ENCODE measurements at regions not wholly inside any gene's neighbourhood (a gene's known extent, or its start where the extent isn't known, plus 50 kb on each side); places are given as distances from the start of the nearest gene placed in this dataset.

DNA sequence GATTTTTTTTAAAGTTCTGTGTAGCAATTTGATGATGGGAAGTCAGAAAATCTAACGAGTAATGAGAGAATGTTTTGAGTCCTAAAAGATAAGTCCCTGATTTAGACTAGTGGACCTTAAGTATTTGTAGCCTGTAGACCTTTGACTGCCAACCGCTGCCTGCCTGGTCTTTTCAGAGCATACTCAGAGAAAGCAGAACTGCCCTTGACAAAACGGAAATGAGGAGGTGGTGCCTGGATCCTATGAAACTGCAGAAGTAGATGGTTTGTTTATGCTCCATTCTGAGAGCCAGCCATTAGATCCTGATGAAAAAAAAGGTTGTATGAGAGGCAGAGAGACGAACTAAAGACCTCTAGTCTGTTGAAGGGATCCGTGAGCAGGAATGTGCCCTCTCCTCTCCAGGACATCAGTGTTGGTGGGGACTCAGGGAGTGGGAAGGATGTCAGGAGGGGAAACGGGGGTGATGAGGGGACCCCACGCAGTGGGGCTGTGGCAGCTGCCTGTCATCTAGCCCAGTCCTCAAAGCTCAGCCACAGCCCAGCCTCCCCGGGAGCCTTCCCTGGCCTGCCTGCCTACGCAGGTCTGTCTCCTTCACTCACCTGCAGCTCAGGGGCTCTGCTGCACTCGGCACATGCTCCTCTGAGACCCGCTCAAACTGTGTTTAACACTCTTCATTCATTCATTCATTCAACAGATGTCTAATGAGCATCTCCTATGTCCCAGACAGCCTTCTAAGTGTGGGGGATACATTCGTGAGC, 447.5 kb downstream of the AACS start:
- TF ChIP-seq, protein P1, sequence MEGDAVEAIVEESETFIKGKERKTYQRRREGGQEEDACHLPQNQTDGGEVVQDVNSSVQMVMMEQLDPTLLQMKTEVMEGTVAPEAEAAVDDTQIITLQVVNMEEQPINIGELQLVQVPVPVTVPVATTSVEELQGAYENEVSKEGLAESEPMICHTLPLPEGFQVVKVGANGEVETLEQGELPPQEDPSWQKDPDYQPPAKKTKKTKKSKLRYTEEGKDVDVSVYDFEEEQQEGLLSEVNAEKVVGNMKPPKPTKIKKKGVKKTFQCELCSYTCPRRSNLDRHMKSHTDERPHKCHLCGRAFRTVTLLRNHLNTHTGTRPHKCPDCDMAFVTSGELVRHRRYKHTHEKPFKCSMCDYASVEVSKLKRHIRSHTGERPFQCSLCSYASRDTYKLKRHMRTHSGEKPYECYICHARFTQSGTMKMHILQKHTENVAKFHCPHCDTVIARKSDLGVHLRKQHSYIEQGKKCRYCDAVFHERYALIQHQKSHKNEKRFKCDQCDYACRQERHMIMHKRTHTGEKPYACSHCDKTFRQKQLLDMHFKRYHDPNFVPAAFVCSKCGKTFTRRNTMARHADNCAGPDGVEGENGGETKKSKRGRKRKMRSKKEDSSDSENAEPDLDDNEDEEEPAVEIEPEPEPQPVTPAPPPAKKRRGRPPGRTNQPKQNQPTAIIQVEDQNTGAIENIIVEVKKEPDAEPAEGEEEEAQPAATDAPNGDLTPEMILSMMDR (IDR thresholded peaks at IDR 0.05) = no peak
- no peak for TF ChIP-seq POLR2A (IDR thresholded peaks at IDR 0.05; ENCODE audit: low read depth)
